GM19438 (cell line): ENCODE measurements at regions not wholly inside any gene's neighbourhood (a gene's known extent, or its start where the extent isn't known, plus 50 kb on each side); places are given as distances from the start of the nearest gene placed in this dataset.

Experiments used
- ATAC-seq: cut with Tn5 transposase; IDR thresholded peaks from one replicate; pipeline ENCODE4 v1.9.1; 2021; ENCODE audit warnings: low read depth; ENCODE audit not compliant: unreplicated experiment

DNA sequence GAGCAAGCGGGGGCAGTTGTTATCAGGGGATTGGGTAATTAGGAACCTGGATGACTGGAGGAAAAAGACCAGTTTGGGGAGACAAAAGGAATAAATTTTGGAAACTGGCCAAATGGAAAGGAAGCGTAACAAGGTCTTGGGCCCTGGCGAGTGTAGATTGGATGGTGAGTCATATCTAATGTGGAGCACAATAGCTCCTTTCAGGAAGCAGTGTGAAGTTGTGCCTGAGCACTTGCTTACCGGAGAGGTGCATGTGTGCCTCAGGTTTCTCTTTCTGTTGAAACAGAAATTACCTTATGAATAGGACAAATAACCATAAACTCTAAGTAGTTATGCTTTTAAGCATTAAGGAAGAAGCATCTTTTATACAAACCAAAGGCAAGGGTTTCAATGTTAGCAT, 176.4 kb downstream of the KIF4B start:
- no peak for ATAC-seq

DNA sequence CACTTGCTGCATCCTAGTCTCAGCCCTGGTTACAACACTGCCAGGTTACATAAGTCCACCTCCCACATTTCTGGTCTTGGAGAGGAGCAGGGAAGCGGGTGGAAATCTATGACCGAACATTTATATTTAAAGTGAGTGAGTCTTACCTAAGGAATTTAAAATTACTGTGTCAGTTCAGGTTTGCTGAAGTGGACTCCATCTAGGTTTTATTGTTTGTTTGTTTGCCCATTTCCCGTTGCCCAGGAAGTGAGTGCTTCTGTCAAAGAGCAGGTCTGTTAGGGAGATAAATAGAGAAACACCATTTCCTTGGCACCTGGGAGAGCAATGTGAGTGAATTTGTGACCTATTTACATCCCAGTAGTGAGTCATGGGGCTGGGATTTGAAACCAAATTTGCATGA, 179.5 kb downstream of the KIF4B start:
- ATAC-seq = no peak

DNA sequence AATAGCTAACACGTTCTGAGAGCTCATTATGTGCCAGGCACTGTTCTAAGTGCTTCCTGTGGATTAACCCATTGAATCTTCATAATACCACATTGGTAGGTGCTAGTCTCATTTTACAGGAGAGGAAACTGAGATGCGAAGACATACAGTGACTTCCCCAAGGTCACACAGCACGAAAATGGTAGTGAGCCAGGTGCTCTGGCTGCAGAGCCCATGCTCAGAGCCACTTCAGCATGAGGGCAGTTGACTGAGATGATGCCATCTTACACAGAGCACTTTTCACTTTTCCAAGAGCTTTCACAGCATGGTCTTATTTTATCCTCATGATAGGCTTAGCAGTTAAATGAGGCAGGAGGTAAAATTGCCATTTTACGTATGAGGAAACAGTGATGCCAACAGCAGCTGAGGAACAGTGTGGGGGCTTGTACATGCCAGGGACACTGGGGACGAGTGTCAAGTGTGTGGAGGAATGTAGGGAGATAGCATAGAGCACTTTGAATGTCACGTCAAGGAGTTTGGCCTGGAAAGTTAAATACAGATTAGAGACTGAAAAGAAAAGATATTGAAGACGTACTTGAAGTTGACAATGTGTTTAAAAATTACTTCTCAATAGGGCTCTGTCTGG, 180.0 kb downstream of the KIF4B start:
- no peak for ATAC-seq

DNA sequence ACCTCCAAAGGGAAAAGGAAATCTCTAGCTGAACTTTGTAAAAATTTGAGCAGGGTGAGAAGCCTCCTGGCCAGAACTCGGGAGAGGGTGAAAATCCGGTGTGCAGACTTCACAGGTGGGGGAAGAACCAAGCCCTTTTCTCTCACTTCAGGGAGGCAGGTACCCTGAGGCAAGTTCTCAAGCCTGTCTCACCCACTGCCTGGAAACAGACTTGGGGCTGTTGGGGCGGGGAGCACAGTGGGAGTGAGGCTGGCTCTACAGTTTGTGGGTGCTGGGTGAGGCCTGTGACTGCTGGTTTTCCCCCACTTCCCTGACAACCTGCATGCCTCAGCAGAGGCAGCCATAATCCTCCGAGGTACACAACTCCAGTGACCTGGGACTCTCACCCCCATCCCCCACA, 187.1 kb downstream of the KIF4B start:
- no peak for ATAC-seq

DNA sequence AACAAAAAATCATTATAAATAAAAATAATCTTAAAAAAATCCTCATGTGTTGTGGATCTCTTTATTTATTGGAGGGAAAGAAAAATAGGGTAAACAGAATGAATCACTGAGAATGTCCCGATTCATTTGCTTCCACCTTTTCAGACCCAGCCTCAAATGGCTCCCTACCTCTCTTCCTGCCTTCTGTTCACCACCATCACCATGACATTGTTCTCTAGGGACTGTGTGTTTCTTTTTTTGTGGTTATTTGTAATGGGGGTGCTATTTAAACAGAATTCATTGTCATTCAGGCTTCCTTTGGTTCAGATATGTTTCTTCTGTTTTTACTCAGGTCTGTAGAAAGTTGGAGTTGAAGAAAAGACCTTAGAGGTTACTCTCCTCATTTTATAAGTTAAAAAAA, 198.2 kb downstream of the KIF4B start:
- no peak for ATAC-seq

DNA sequence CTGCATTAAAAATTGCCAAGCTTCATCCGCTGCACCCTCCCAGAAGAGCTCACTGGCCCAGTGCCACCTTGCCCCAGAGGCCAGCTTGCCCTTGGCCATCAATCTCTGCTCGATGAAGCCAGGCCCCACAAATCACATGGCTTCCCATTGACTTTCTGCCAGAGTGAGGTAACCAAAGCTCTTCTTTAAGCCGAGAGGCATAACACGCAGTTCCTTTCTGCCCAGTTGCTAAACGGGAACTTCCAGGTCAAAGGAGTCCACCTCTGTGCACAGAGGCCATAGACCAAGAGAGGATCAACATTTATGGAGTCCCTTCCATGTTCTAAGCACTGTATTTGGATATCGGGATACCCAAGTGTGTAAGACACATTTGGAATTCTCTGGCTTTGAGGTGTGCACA, 208.8 kb downstream of the KIF4B start:
- ATAC-seq = no peak

DNA sequence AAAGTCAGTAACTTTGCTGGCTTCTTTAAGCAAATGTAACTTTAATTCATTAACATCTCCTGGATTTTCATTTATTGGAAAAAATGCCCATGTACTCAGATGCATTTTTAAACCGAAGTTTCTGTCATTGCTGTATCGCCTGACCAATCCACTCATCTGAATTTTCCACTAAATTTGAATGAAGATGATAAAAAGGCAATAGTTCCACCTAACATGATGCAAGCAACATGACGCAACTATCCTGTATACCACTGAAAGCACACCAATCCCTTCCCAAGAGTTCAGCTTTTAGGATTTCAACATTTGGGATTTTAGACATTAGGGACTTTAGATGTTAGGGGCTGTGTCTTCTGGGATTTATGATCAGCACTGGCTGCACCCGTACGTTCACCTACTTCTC, 215.6 kb downstream of the KIF4B start:
- no peak for ATAC-seq

DNA sequence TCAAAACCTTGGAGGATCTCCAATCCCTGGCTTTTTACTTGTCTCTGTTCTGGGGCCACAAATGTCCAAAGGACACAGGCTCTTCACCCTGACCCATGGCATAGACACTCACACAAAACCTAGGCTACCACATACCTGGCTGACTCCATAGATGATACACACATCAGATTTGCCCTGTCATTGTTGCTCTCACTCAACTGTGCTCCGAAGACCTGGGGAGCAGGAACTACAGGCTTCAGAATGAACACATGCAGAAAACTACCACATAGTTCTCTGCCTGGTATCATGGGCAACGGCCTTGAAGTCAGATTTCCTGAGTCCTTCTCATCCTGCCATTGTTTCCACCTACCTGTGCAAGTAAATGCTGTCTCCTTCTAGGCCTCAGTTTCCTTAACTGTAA, 226.2 kb downstream of the KIF4B start:
- no peak for ATAC-seq

DNA sequence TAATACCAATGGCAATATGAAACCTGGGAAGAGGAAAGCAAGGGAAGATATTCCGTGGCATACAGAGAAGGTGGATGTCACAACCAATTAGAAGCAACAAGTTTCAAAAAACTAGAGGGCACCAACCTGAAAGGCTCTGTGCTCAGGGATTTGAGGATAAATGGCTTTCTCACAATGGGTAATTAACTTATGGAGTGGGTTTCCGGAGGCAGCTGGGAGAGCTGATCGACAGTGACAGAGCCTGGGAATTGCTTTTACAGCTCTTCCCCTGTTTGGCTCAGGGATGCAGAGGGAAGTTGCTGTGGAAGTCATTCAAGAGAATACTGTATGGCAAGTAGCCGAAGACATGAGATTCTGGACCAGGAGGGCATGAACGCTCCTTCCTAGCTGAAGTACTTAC, 237.0 kb downstream of the KIF4B start:
- ATAC-seq = no peak

DNA sequence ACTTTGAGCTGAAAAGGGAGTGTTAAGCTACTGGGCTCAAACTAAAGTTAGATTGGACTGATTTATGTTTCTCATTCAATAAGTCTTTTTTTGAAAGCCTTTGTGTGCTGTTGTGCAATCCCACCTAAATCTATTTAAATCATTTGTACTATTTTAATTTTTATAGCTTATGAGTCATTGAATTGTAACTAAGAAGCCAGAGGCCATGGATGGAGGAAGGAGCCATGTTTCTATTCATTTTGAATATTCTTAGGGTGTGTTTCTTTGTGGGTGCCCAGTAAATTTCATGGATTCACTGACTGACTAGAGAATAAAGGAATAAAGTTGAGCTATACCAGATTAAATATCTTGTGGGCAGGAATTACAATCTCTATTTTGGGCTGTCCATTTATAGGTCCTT, 238.5 kb downstream of the KIF4B start:
- ATAC-seq = no peak

DNA sequence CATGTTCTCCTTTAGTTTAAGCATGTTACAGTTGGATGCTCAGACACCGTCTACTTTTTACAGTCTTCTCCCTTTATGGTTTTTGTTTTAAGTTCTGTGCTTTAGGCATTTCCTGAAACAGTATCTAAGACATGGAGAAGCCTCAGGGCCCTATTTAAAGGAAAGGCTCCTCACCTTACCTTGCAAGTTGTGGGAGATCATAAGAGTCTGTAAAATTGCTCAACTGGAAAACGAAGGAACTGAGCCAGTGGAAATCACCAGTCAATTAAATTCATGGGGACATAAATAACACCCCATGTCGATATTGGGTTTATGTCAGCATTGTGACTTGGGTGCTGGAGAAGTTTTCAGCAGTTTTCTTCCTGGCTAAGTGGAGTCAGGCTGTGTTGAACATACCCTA, 239.2 kb downstream of the KIF4B start:
- ATAC-seq = no peak

DNA sequence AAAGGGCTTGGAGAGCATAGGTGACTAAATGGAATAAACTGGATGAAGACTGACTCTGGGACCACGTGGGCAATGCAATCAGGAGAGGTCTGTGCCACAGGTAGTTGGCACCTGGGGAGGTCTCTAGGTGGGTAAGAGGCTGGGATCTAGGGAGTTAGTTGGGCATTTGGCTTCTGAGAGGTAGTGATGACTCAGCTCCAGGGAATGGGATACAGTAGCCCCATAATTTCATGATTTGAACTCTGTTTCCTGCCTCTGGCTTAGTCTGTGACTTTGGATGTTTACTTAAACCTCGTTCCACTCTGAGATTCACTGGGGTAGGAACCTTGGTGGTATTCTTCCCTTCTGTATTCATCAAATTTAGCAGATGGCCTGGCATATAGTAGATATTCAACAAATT, 240.8 kb downstream of the KIF4B start:
- no peak for ATAC-seq

DNA sequence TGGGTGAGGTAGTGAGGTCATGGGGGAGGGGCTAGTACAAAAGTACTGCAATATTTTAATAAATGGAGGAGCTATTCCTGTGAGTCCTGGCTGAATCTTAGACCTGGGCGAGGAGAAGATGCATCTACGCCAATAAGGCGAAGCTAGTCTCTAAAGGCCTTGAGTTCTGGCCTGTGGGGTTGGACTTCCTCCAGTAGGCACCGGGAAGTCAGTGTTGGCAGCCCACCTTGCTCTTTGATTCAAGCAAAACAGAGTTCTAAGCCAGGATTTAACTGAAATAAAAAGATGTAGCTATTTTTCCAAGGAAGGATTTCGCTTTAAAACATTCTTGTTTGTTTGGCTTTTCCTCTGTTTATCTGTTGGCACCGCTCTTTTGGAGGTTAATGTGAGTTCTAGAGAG, 244.6 kb downstream of the KIF4B start:
- ATAC-seq = no peak

DNA sequence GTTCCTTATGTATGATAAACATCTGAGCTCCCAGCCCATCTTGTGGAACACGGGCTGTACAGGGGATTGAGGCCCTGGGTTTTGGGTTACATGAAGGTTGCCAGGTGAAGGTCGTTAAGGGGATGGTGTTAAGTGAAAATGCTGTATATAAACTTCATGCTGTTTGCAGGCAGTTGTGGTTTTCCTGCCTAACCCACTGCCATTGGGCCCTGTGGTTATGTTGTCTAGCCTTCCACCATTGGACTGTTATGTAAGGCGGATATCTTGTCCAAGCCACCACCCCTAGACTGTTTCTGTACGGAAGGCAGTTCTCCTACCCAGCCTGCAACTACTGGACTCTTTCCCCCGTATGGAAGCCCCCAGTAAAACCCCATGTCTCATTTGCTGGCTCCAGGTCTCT, 246.1 kb downstream of the KIF4B start:
- no peak for ATAC-seq

DNA sequence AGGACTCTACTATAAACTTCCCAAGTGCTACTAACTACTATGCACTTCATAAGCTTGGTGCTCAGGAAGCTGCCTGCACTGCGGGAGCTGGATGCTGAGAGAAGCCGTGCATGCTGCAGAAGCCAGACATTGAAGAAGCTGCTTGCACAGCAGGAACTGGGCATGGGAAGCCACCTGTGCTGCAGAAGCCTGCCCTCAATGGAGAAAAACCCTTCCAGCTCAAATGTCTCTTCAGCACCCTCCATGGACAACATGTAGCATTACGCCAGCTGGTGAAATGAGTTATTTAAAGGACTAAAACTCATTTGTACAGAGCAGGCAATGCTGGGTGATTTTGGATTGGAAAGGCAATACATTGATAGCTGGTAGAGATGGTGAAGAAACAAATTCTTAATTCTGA, 247.2 kb downstream of the KIF4B start:
- ATAC-seq = no peak

DNA sequence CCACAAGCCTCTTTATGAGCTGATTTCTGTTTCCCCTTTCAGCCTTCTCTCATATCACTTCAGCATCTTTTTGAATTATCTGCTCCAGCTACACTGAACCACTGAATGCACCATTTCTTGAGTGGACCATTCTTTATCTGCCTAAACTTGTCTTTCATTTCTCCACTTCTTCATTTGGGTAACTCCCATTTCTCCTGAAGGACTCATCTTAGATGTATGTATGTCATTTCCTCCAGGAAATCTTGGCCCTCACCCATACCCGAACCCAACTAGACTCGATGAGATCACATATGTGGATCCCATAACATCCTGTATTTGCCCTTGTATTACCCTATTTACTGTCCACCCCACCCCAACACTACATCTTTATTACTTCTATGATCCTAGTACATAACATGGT, 249.8 kb downstream of the KIF4B start:
- ATAC-seq = no peak

DNA sequence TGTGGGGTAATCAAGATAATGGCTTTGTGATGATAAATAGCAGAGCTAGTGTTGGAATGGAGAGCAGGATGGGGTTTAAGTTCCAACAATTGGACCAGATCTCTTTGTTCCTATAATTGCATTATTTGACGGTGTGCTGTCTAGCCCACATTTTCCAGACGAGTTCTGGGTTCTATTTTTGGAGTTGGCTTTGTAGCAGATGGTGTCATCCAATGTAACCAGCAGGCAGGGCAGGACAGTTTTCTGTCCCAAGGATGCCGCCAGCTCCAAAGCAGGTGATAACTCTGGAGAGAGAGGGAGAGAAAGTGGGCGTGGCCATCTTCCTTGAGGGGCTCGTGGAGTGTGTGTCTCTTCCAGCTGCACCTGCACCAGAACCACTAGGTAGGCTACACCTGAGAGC, 251.3 kb downstream of the KIF4B start:
- no peak for ATAC-seq

DNA sequence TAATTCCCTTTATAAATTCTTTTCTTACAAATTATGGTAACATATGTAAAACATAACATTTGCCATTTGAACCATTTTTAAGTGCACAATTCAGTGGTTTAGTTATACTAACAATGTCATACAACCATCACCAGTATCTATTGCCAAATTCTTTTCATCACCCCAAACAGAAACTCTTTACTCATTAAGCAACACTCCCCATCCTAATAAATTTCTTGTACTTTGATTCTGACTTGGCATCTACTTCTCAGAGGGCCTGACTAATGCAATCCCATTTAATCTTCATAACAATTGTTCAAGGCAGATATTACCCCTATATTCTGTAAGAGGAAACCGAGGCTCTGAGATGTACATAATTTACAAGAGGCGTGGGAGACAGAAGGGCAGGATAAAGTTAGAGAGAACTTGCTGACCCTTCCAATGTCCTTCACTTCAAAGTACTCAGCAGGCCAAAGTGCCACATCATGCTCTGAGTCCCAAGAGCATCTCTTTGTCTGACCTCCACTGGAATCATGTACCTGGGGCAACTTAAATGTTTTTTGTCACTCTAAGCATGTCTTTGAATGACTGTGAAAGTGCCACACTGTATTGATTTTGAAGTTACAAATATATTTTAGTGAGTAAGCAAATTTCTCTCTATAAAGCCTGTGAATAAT, 255.3 kb downstream of the KIF4B start:
- no peak for ATAC-seq

DNA sequence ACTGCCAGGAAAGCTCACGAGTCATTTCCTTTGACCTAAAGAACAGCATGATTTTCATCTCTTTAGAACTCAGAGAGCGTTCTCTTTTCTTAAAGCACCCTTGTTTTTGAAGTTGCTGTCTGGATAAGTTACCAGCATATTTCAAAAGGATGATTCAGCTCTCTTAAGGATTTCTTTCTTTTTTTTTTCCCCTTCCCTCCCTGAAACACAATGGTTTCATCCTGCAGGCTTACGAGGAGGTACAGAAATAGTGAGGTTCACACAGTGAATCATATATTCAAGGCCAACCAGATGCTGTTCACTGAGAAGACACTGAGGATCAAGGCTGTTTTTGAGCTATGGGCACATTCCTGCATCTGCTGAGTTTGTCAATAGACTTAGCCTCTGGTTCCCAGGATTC, 257.2 kb downstream of the KIF4B start:
- ATAC-seq = no peak

DNA sequence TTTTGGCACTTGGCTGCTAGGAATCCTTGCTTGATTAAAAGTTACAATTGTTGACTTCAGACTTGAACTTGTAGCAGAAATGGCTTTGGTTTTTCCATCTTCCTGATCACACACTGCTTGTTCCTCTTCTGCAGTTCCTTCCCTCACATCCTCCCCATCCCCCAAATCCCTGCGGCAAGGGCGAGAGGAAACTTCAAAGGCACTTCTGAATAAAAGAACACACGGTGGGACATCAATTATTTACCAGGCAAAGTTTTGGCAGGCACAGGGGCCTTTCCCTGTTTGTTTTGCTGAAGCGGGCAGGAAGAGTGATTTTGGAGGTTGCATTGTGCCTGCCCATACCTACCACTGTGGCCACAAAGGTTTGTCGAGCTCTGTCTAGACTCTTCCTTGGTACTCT, 260.9 kb downstream of the KIF4B start:
- ATAC-seq = no peak

DNA sequence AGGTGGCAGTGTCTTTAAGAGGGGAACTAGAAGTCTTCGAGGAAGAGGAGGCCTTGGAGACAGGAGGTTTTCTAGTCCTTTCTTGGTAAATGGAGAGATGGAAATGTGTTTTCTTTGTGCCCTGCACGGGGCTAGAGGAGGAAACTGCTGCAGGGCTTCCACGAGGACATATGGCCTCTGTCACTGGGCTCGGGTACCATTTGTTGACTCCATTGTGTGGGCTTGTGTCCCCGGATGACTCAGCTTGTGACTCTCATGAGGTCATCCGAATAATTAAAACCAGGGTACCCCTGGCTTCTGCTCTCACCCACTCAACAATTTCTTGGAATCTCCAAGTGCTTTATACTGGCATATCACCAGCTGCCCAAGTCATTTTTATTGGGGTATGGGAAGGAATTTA, 261.7 kb downstream of the KIF4B start:
- no peak for ATAC-seq

DNA sequence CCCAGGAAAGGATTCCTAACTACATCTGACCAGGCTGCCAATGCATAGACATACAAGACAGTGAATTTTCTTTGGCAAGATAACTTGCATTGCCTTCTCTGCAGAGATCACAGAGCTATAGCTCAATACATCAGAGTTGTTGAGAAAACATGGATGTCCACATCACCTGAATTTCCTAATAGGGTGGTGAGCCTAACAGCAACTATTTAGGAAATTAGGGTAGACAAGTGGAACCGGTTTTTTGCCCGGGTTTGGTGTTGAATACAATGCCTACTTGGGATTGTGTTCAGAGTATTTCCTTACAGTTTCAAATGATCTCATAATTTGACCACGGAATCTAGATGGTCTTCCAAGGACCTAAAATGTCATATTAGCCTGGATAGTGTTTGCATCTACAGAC, 262.7 kb downstream of the KIF4B start:
- no peak for ATAC-seq

DNA sequence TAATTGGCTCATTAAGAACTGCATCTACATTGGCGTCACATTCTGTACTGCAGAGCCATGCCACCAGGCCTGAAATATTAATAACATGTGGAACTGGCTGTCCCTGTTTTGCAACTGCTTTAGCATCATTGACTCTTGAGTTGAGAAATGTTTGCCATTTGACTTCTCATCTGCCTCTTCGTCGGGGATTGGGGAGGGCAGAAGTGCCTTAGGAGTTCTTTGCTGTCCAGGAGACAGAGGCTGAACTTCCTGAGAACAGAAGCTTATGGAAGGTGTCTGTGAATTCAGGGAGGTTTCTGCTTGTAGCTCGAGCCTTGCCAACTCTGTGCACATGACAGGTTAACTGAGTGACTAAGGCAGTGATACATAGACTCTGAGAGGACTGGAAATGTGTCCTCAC, 265.0 kb downstream of the KIF4B start:
- no peak for ATAC-seq
